Ascending aorta (tissue), 2 donors: ENCODE measurements at regions not wholly inside any gene's neighbourhood (a gene's known extent, or its start where the extent isn't known, plus 50 kb on each side); places are given as distances from the start of the nearest gene placed in this dataset.

Experiments
- DNase-seq, 2 donors: peaks; one replicate each; pipeline ENCODE4 v3.0.0-alpha.2; 2019; ENCODE audit warnings: low spot score in 2 of 2
- H3K27ac ChIP-seq, 2 donors: fragments of 200-600 bp; sonication (generic); one replicate each; pipeline ENCODE4 v1.5.1; 2016 to 2017; ENCODE audit warnings: mild to moderate bottlenecking in 1 of 2
- H3K27me3 ChIP-seq: fragments of 200-600 bp; sonication (generic); one replicate; pipeline ENCODE4 v1.5.1; 2017
- H3K36me3 ChIP-seq, 2 donors: fragments of 200-600 bp; sonication (generic); one replicate each; pipeline ENCODE4 v1.5.1; 2016
- H3K4me1 ChIP-seq, 2 donors: fragments of 200-600 bp; sonication (generic); one replicate each; pipeline ENCODE4 v1.5.1; 2016 to 2017; ENCODE audit warnings: mild to moderate bottlenecking in 1 of 2
- H3K4me3 ChIP-seq, 2 donors: fragments of 200-600 bp; sonication (generic); one replicate each; pipeline ENCODE4 v1.5.1; 2016 to 2017; ENCODE audit warnings: mild to moderate bottlenecking in 1 of 2
- H3K9me3 ChIP-seq, 2 donors: fragments of 200-600 bp; sonication (generic); one replicate each; pipeline ENCODE4 v1.5.1; 2016
- CTCF ChIP-seq, 3 experiments: fragments of 200-600 bp in 2 of 3; fragments of 450-650 bp in 1 of 3; sonication (generic) in 2 of 3; IDR thresholded peaks; one replicate each; pipeline ENCODE4 v1.5.1; 2016 to 2019; ENCODE audit warnings: antibody characterized with exemption in 3 of 3, mild to moderate bottlenecking in 1 of 3, moderate library complexity in 1 of 3
- intact Hi-C: fragments of 100-400 bp; cut with DNase I; formaldehyde crosslinking; loops from one replicate; pipeline ENCODE4 v1.15.1; 2023

GRCh38 chr9:126126807-126127206, 199.8 kb upstream of the MVB12B start:
- H3K36me3 ChIP-seq, result no peaks in the 10 kb centered on the region
- intact Hi-C loops, result no loop called here
- TF ChIP-seq CTCF (IDR thresholded peaks at IDR 0.05), result no peak
- H3K9me3 ChIP-seq, result no peaks in the 10 kb centered on the region
- H3K27ac ChIP-seq, result no peak overlapping the region
- no peaks in the 10 kb centered on the region for H3K4me1 ChIP-seq
- no peaks in the 10 kb centered on the region for H3K27me3 ChIP-seq
- H3K4me3 ChIP-seq, result no peak overlapping the region
- DNase-seq, result peak in 1 of 2 donors; percentile 50

GRCh38 chr9:126127591-126127990, 199.0 kb upstream of the MVB12B start:
- Histone ChIP-seq H3K36me3 (no peaks in the 10 kb centered on the region), H3K4me3 (no peak overlapping the region), H3K27ac (no peak overlapping the region), H3K27me3 (no peaks in the 10 kb centered on the region), H3K4me1 (no peaks in the 10 kb centered on the region), H3K9me3 (no peaks in the 10 kb centered on the region)
- intact Hi-C loops, result no loop called here
- TF ChIP-seq CTCF (IDR thresholded peaks at IDR 0.05), result no peak
- peak in 1 of 2 donors; percentile 40 for DNase-seq

- no peaks in the 10 kb centered on the region for H3K4me1 ChIP-seq
- no peaks in the 10 kb centered on the region for H3K36me3 ChIP-seq
- no peak overlapping the region for H3K4me3 ChIP-seq
- H3K9me3 ChIP-seq, result no peaks in the 10 kb centered on the region
- no peak overlapping the region for H3K27ac ChIP-seq
- H3K27me3 ChIP-seq, result no peaks in the 10 kb centered on the region
- intact Hi-C loops, result no loop called here
- no peak for TF ChIP-seq CTCF (IDR thresholded peaks at IDR 0.05)
- peak in 1 of 2 donors; percentile 33 for DNase-seq
Observed at GRCh38 chr9:126128494-126129142, 198.0 kb upstream of the MVB12B start.

GRCh38 chr9:126131066-126132010, 195.3 kb upstream of the MVB12B start:
- H3K36me3 ChIP-seq, result no peaks in the 10 kb centered on the region
- H3K4me1 ChIP-seq, result no peaks in the 10 kb centered on the region
- TF ChIP-seq CTCF (IDR thresholded peaks at IDR 0.05), result no peak
- H3K9me3 ChIP-seq, result no peaks in the 10 kb centered on the region
- peak in 1 of 2 donors; percentile 33 for DNase-seq
- H3K4me3 ChIP-seq, result no peak overlapping the region
- H3K27me3 ChIP-seq, result no peaks in the 10 kb centered on the region
- intact Hi-C loops, result no loop called here
- no peak overlapping the region for H3K27ac ChIP-seq

GRCh38 chr9:126132746-126133145, 193.9 kb upstream of the MVB12B start:
- Histone ChIP-seq H3K27me3 (no peaks in the 10 kb centered on the region), H3K4me3 (no peak overlapping the region), H3K9me3 (peaks cover 0 to 6% of the 10 kb centered on the region in 2 donors), H3K36me3 (no peaks in the 10 kb centered on the region), H3K27ac (no peak overlapping the region), H3K4me1 (no peaks in the 10 kb centered on the region)
- no peak for DNase-seq
- intact Hi-C loops, result no loop called here
- no peak for TF ChIP-seq CTCF (IDR thresholded peaks at IDR 0.05)
